Lower leg skin (tissue), 4 donors: ENCODE measurements at regions not wholly inside any gene's neighbourhood (a gene's known extent, or its start where the extent isn't known, plus 50 kb on each side); places are given as distances from the start of the nearest gene placed in this dataset.
A peak's percentile ranks its signal among the peaks of the same experiment; 100 is the strongest.

Source experiments
- DNase-seq, 2 donors: peaks; one replicate each; pipeline ENCODE4 v3.0.0-alpha.2; 2019; ENCODE audit warnings: low spot score in 2 of 2
- H3K4me3 ChIP-seq: fragments of 200-600 bp; sonication (generic); 2 replicates; pipeline ENCODE4 v1.5.1; 2017; ENCODE audit warnings: mild to moderate bottlenecking, low read depth; ENCODE audit not compliant: poor library complexity, severe bottlenecking
- CTCF ChIP-seq, 3 donors: fragments of 450-650 bp; IDR thresholded peaks; one replicate each; pipeline ENCODE4 v1.5.1; 2016; ENCODE audit warnings: antibody characterized with exemption in 3 of 3, mild to moderate bottlenecking in 3 of 3, moderate library complexity in 2 of 3
- POLR2A ChIP-seq, 2 donors: fragments of 450-650 bp; IDR thresholded peaks; one replicate each; pipeline ENCODE4 v1.6.1; 2016 to 2017; ENCODE audit warnings: antibody characterized with exemption in 2 of 2, mild to moderate bottlenecking in 1 of 2, moderate library complexity in 1 of 2
- WGBS, 2 donors: methylation state at CpG; one replicate each; pipeline ENCODE4 v1.1.5; 2018; 5-methylcytosine and 5-hydroxymethylcytosine counted together
- intact Hi-C: fragments of 100-400 bp; cut with DNase I; formaldehyde crosslinking; loops from one replicate; pipeline ENCODE4 v1.15.0; 2023; ENCODE audit warnings: low total_unique reads

- no peak for TF ChIP-seq POLR2A (IDR thresholded peaks at IDR 0.05)
- no peak for TF ChIP-seq CTCF (IDR thresholded peaks at IDR 0.05)
- intact Hi-C loops, result no loop called here
- DNase-seq, result no peak
- 79 to 80% methylated on average over 22 of the region's 22 CpGs for WGBS, 2 donors
- H3K4me3 ChIP-seq, result no peak overlapping the region
These were observed 143.1 kb upstream of the MYL2 start for GRCh38 chr12:111063295-111064026.

GRCh38 chr12:111057701-111058425, 137.5 kb upstream of the MYL2 start:
- DNase-seq, result no peak
- 36 to 41% methylated on average over 7 of the region's 7 CpGs for WGBS, 2 donors
- intact Hi-C loops, result no loop called here

GRCh38 chr12:111056618-111057521, 136.5 kb upstream of the MYL2 start:
- 73 to 81% methylated on average over 8 of the region's 8 CpGs for WGBS, 2 donors
- no peak for TF ChIP-seq CTCF (IDR thresholded peaks at IDR 0.05)
- TF ChIP-seq POLR2A (IDR thresholded peaks at IDR 0.05), result no peak
- DNase-seq, result peak in 1 of 2 donors; percentile 16
- H3K4me3 ChIP-seq, result no peak overlapping the region
- intact Hi-C loops, result no loop called here

More at GRCh38 chr12:111057701-111058425, 137.5 kb upstream of the MYL2 start:
- H3K4me3 ChIP-seq, result no peak overlapping the region
- no peak for TF ChIP-seq CTCF (IDR thresholded peaks at IDR 0.05)
- TF ChIP-seq POLR2A (IDR thresholded peaks at IDR 0.05), result no peak

GRCh38 chr12:111055181-111055880, 135.0 kb upstream of the MYL2 start:
- TF ChIP-seq CTCF (IDR thresholded peaks at IDR 0.05) (no peak), POLR2A (IDR thresholded peaks at IDR 0.05) (no peak)
- WGBS, 2 donors, result 84 to 85% methylated on average over 16 of the region's 17 CpGs
- intact Hi-C loops, result no loop called here
- no peak for DNase-seq
- no peak overlapping the region for H3K4me3 ChIP-seq

GRCh38 chr12:111048991-111049390, 128.6 kb upstream of the MYL2 start:
- 77 to 78% methylated on average over 2 of the region's 2 CpGs for WGBS, 2 donors
- TF ChIP-seq POLR2A (IDR thresholded peaks at IDR 0.05) (no peak), CTCF (IDR thresholded peaks at IDR 0.05) (no peak)
- no peak overlapping the region for H3K4me3 ChIP-seq
- intact Hi-C loops, result no loop called here
- no peak for DNase-seq
